GM23338 (cell line): ENCODE measurements at regions not wholly inside any gene's neighbourhood (a gene's known extent, or its start where the extent isn't known, plus 50 kb on each side); places are given as distances from the start of the nearest gene placed in this dataset.

Experiments
- ATAC-seq: fragments of 200-7000 bp; cut with Tn5 transposase; 3 replicates; pipeline ENCODE4 v1.9.1; 2020
- DNase-seq: peaks from one replicate; pipeline ENCODE4 v3.0.0-alpha.2; 2015; ENCODE audit warnings: low spot score
- H2AFZ ChIP-seq: fragments of 200-600 bp; sonication (generic); 2 replicates; pipeline ENCODE4 v1.8.0; 2016; ENCODE audit warnings: antibody characterized with exemption, mild to moderate bottlenecking, moderate library complexity
- H3F3A ChIP-seq: fragments of 200-600 bp; sonication (generic); replicated peaks from 2 replicates; pipeline ENCODE4 v1.8.0; 2017; ENCODE audit warnings: antibody characterized with exemption, mixed run types, low read depth
- H3K27ac ChIP-seq: fragments of 200-600 bp; sonication (generic); 2 replicates; pipeline ENCODE4 v1.6.1; 2016; ENCODE audit warnings: low read depth
- H3K27me3 ChIP-seq: fragments of 200-600 bp; sonication (generic); 2 replicates; pipeline ENCODE4 v1.8.0; 2016; ENCODE audit warnings: mild to moderate bottlenecking, mixed run types, moderate library complexity; ENCODE audit not compliant: insufficient read depth
- H3K36me3 ChIP-seq: fragments of 200-600 bp; sonication (generic); 2 replicates; pipeline ENCODE4 v1.8.0; 2016; ENCODE audit warnings: mild to moderate bottlenecking; ENCODE audit not compliant: insufficient read depth
- H3K4me1 ChIP-seq: fragments of 200-600 bp; sonication (generic); 2 replicates; pipeline ENCODE4 v1.8.0; 2016; ENCODE audit warnings: mild to moderate bottlenecking, moderate library complexity; ENCODE audit not compliant: insufficient read depth
- H3K4me2 ChIP-seq: fragments of 200-600 bp; sonication (generic); 2 replicates; pipeline ENCODE4 v1.7.1; 2017; ENCODE audit warnings: mixed run types
- H3K4me3 ChIP-seq: fragments of 200-600 bp; sonication (generic); 2 replicates; pipeline ENCODE4 v1.6.1; 2016; ENCODE audit warnings: mixed run types
- H3K79me2 ChIP-seq: fragments of 200-600 bp; sonication (generic); replicated peaks from 2 replicates; pipeline ENCODE4 v1.8.0; 2017; ENCODE audit warnings: mild to moderate bottlenecking; ENCODE audit not compliant: insufficient read depth
- H3K9me2 ChIP-seq: fragments of 200-600 bp; sonication (generic); 2 replicates; pipeline ENCODE4 v1.8.0; 2017; ENCODE audit not compliant: insufficient read depth
- H4K20me1 ChIP-seq: fragments of 200-600 bp; sonication (generic); replicated peaks from 2 replicates; pipeline ENCODE4 v1.8.0; 2017; ENCODE audit warnings: mild to moderate bottlenecking; ENCODE audit not compliant: insufficient read depth
- H3K27ac Mint-ChIP-seq: 2 replicates; pipeline ENCODE4 v1.8.0; 2020; ENCODE audit warnings: inconsistent platforms, mild to moderate bottlenecking, moderate library complexity, mixed read lengths
- H3K27me3 Mint-ChIP-seq: 3 replicates; pipeline ENCODE4 v1.8.0; 2022; ENCODE audit warnings: low read depth, mild to moderate bottlenecking, moderate library complexity, mixed read lengths, inconsistent platforms; ENCODE audit not compliant: insufficient read depth, poor library complexity
- H3K36me3 Mint-ChIP-seq: 3 replicates; pipeline ENCODE4 v1.8.0; 2021; ENCODE audit warnings: low read depth, mild to moderate bottlenecking, inconsistent platforms, moderate library complexity, mixed read lengths
- H3K4me1 Mint-ChIP-seq: 3 replicates; pipeline ENCODE4 v1.8.0; 2020; ENCODE audit warnings: mild to moderate bottlenecking, inconsistent platforms, mixed read lengths
- H3K4me3 Mint-ChIP-seq: 3 replicates; pipeline ENCODE4 v1.8.0; 2021; ENCODE audit warnings: moderate library complexity, mild to moderate bottlenecking, inconsistent platforms, mixed read lengths
- H3K9me3 Mint-ChIP-seq: 3 replicates; pipeline ENCODE4 v1.8.0; 2020; ENCODE audit warnings: moderate library complexity, mild to moderate bottlenecking, inconsistent platforms, mixed read lengths
- CREB1 ChIP-seq: fragments of 250-450 bp; sonication (Bioruptor Pico); IDR thresholded peaks from 2 replicates; pipeline ENCODE4 v1.5.0; 2020; ENCODE audit warnings: low read depth, mild to moderate bottlenecking, moderate library complexity
- ETS1 ChIP-seq: IDR thresholded peaks from 2 replicates; pipeline ENCODE4 v1.6.1; 2016; ENCODE audit warnings: antibody characterized with exemption
- EZH2phosphoT487 ChIP-seq: fragments of 200-600 bp; sonication (generic); IDR thresholded peaks from one replicate; pipeline ENCODE4 v1.8.1; 2018; ENCODE audit warnings: antibody characterized with exemption; ENCODE audit not compliant: unreplicated experiment
- JUNB ChIP-seq: IDR thresholded peaks from one replicate; pipeline ENCODE4 v1.6.1; 2016; ENCODE audit warnings: antibody characterized with exemption; ENCODE audit not compliant: unreplicated experiment
- POLR2AphosphoS5 ChIP-seq: IDR thresholded peaks from 2 replicates; pipeline ENCODE4 v1.6.1; 2016; ENCODE audit warnings: antibody characterized with exemption, low read depth
- ZNF331 ChIP-seq: fragments of 250-450 bp; sonication (Bioruptor Pico); IDR thresholded peaks from 2 replicates; pipeline ENCODE4 v1.5.0; 2020; ENCODE audit warnings: low read depth, mild to moderate bottlenecking, moderate library complexity
- TF ChIP-seq, protein P1 (sequence below), 2 experiments: fragments of 200-600 bp in 1 of 2; sonication (generic) in 1 of 2; conservative IDR thresholded peaks; 2 replicates each; pipeline versions ENCODE4 v1.5.1 to v1.6.1; 2016 to 2017; ENCODE audit warnings: antibody characterized with exemption in 2 of 2, low read depth in 2 of 2, mild to moderate bottlenecking in 2 of 2, moderate library complexity in 1 of 2
- TF ChIP-seq, protein P2 (sequence below): IDR thresholded peaks from one replicate; pipeline ENCODE4 v1.6.1; 2018; ENCODE audit warnings: antibody characterized with exemption; ENCODE audit not compliant: unreplicated experiment

DNA sequence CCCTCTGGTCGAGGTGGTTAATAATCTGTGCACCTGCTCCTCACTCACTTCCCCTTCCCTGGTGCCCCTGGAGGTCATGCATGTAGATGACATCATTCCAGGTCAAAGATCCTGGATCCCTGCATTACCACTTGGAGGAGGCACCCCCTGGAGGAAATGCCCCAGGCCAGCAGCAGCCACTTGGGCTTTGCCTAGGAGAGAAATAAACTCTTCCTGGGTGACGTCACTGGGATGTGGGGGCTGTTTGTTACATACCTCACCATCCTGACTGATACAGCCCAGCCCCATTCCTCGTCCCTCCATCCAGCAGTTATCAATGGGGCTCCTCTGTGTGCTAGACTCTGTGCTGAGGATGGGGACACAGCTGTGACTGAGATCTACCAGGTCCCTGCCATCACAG lies 433.6 kb downstream of the PTPRU start:
- no peak overlapping the region for H3K4me3 Mint-ChIP-seq
- DNase-seq: no peak
- Histone ChIP-seq H3K4me3 (no peak overlapping the region), H3K27me3 (no peaks in the 10 kb centered on the region), H3F3A (no peaks in the 10 kb centered on the region), H4K20me1 (0 out of 2 replicates have a peak, but pooled peaks cover 3% of the 10 kb centered on the region), H2AFZ (no peak overlapping the region), H3K4me2 (no peak overlapping the region), H3K9me2 (no peaks in the 10 kb centered on the region), H3K4me1 (0 out of 2 replicates have a peak, but pooled peaks cover 4% of the 10 kb centered on the region), H3K36me3 (no peaks in the 10 kb centered on the region), H3K27ac (no peak overlapping the region), H3K79me2 (no peaks in the 10 kb centered on the region)
- no peak for TF ChIP-seq EZH2phosphoT487
- no peak for TF ChIP-seq CREB1
- TF ChIP-seq ETS1: no peak
- TF ChIP-seq POLR2AphosphoS5: no peak
- TF ChIP-seq JUNB: no peak
- no peak overlapping the region for H3K27ac Mint-ChIP-seq
- peaks cover 3% of the 10 kb centered on the region for H3K4me1 Mint-ChIP-seq
- no peaks in the 10 kb centered on the region; the same call in 2 of the 3 replicates for H3K9me3 Mint-ChIP-seq
- H3K36me3 Mint-ChIP-seq: no peaks in the 10 kb centered on the region; the same call in 2 of the 3 replicates
- no peak for ATAC-seq
- H3K27me3 Mint-ChIP-seq: peaks cover 7% of the 10 kb centered on the region

- Histone ChIP-seq H3F3A (no peaks in the 10 kb centered on the region), H2AFZ (no peak overlapping the region), H3K27me3 (no peaks in the 10 kb centered on the region), H4K20me1 (0 out of 2 replicates have a peak, but pooled peaks cover 3% of the 10 kb centered on the region), H3K9me2 (no peaks in the 10 kb centered on the region), H3K27ac (no peak overlapping the region), H3K4me2 (no peak overlapping the region), H3K79me2 (no peaks in the 10 kb centered on the region), H3K4me1 (0 out of 2 replicates have a peak, but pooled peaks cover 10% of the 10 kb centered on the region), H3K36me3 (no peaks in the 10 kb centered on the region), H3K4me3 (no peak overlapping the region)
- Mint-ChIP-seq H3K9me3 (no peaks in the 10 kb centered on the region), H3K4me1 (peaks cover 9% of the 10 kb centered on the region), H3K36me3 (no peaks in the 10 kb centered on the region; the same call in 2 of the 3 replicates), H3K27ac (no peak overlapping the region), H3K4me3 (no peak overlapping the region), H3K27me3 (peaks cover 5% of the 10 kb centered on the region)
- no peak for ATAC-seq
- DNase-seq: no peak
- TF ChIP-seq, protein P1, sequence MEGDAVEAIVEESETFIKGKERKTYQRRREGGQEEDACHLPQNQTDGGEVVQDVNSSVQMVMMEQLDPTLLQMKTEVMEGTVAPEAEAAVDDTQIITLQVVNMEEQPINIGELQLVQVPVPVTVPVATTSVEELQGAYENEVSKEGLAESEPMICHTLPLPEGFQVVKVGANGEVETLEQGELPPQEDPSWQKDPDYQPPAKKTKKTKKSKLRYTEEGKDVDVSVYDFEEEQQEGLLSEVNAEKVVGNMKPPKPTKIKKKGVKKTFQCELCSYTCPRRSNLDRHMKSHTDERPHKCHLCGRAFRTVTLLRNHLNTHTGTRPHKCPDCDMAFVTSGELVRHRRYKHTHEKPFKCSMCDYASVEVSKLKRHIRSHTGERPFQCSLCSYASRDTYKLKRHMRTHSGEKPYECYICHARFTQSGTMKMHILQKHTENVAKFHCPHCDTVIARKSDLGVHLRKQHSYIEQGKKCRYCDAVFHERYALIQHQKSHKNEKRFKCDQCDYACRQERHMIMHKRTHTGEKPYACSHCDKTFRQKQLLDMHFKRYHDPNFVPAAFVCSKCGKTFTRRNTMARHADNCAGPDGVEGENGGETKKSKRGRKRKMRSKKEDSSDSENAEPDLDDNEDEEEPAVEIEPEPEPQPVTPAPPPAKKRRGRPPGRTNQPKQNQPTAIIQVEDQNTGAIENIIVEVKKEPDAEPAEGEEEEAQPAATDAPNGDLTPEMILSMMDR (conservative IDR thresholded peaks at IDR 0.05; ENCODE audit: low read depth in 2 of 2): no peak
- TF ChIP-seq, protein P2, sequence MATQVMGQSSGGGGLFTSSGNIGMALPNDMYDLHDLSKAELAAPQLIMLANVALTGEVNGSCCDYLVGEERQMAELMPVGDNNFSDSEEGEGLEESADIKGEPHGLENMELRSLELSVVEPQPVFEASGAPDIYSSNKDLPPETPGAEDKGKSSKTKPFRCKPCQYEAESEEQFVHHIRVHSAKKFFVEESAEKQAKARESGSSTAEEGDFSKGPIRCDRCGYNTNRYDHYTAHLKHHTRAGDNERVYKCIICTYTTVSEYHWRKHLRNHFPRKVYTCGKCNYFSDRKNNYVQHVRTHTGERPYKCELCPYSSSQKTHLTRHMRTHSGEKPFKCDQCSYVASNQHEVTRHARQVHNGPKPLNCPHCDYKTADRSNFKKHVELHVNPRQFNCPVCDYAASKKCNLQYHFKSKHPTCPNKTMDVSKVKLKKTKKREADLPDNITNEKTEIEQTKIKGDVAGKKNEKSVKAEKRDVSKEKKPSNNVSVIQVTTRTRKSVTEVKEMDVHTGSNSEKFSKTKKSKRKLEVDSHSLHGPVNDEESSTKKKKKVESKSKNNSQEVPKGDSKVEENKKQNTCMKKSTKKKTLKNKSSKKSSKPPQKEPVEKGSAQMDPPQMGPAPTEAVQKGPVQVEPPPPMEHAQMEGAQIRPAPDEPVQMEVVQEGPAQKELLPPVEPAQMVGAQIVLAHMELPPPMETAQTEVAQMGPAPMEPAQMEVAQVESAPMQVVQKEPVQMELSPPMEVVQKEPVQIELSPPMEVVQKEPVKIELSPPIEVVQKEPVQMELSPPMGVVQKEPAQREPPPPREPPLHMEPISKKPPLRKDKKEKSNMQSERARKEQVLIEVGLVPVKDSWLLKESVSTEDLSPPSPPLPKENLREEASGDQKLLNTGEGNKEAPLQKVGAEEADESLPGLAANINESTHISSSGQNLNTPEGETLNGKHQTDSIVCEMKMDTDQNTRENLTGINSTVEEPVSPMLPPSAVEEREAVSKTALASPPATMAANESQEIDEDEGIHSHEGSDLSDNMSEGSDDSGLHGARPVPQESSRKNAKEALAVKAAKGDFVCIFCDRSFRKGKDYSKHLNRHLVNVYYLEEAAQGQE: no peak
- TF ChIP-seq ZNF331 (CRISPR knock-in tag) (no peak), POLR2AphosphoS5 (no peak), EZH2phosphoT487 (no peak)
Measured at GRCh38 chr1:29669158-29669871, 433.0 kb downstream of the PTPRU start.
